ENCODE measurements at regions not wholly inside any gene's neighbourhood (a gene's known extent, or its start where the extent isn't known, plus 50 kb on each side); places are given as distances from the start of the nearest gene placed in this dataset.

- TF ChIP-seq BHLHE40 (IDR thresholded peaks at IDR 0.05; ENCODE audit: borderline replicate concordance) = no peak
- TF ChIP-seq ELF4 (IDR thresholded peaks at IDR 0.05) = no peak
- TF ChIP-seq FOXA1 (IDR thresholded peaks at IDR 0.05) = no peak
- TF ChIP-seq ARNT (IDR thresholded peaks at IDR 0.05) = no peak
- TF ChIP-seq TARDBP (IDR thresholded peaks at IDR 0.05) = no peak
- no peak for TF ChIP-seq FOXM1 (IDR thresholded peaks at IDR 0.05; ENCODE audit: borderline replicate concordance)
- TF ChIP-seq NFRKB (IDR thresholded peaks at IDR 0.05) = no peak
- no peak for TF ChIP-seq LEF1 (IDR thresholded peaks at IDR 0.05; ENCODE audit: borderline replicate concordance)
- TF ChIP-seq SUZ12 (IDR thresholded peaks at IDR 0.05) = no peak
Measured at GRCh38 chr16:73506568-73507056, 458.7 kb upstream of the ZFHX3 start.

Measured in HEK293T (cell line).